ENCODE measurements at regions not wholly inside any gene's neighbourhood (a gene's known extent, or its start where the extent isn't known, plus 50 kb on each side); places are given as distances from the start of the nearest gene placed in this dataset.

DNA sequence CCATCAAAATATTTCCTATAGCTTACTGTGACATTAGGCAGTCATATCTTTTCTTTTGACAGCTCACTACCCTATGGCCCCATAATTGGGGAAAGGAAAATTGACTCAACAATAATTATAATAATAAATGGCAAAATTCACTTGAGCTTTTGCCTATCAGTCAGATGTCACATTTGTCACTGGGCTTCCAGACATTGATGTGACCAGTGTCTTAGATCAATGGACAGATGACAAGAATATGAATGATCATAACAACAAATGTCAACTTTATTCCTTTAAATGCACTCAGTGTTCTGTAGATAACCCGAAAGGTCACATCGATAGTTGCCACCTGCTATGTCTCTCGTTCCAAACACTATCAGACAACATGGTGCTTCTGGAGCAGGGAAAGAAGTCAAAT lies 266.7 kb downstream of the GPATCH2 start:
- TF ChIP-seq, protein P1, sequence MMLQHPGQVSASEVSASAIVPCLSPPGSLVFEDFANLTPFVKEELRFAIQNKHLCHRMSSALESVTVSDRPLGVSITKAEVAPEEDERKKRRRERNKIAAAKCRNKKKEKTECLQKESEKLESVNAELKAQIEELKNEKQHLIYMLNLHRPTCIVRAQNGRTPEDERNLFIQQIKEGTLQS (IDR thresholded peaks at IDR 0.05) = no peak
- TF ChIP-seq, protein P2, sequence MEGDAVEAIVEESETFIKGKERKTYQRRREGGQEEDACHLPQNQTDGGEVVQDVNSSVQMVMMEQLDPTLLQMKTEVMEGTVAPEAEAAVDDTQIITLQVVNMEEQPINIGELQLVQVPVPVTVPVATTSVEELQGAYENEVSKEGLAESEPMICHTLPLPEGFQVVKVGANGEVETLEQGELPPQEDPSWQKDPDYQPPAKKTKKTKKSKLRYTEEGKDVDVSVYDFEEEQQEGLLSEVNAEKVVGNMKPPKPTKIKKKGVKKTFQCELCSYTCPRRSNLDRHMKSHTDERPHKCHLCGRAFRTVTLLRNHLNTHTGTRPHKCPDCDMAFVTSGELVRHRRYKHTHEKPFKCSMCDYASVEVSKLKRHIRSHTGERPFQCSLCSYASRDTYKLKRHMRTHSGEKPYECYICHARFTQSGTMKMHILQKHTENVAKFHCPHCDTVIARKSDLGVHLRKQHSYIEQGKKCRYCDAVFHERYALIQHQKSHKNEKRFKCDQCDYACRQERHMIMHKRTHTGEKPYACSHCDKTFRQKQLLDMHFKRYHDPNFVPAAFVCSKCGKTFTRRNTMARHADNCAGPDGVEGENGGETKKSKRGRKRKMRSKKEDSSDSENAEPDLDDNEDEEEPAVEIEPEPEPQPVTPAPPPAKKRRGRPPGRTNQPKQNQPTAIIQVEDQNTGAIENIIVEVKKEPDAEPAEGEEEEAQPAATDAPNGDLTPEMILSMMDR (IDR thresholded peaks at IDR 0.05; ENCODE audit: low read depth, low read length, missing input control) = no peak
- no peak for TF ChIP-seq RAD21 (IDR thresholded peaks at IDR 0.05)
- TF ChIP-seq JUND (IDR thresholded peaks at IDR 0.05) = no peak
- TF ChIP-seq TAF1 (conservative IDR thresholded peaks at IDR 0.05) = no peak
- TF ChIP-seq FOXA2 (IDR thresholded peaks at IDR 0.05) = no peak
- TF ChIP-seq EGR1 (IDR thresholded peaks at IDR 0.05; ENCODE audit: low read depth in 2 of 2) = no peak
- TF ChIP-seq, protein P3, sequence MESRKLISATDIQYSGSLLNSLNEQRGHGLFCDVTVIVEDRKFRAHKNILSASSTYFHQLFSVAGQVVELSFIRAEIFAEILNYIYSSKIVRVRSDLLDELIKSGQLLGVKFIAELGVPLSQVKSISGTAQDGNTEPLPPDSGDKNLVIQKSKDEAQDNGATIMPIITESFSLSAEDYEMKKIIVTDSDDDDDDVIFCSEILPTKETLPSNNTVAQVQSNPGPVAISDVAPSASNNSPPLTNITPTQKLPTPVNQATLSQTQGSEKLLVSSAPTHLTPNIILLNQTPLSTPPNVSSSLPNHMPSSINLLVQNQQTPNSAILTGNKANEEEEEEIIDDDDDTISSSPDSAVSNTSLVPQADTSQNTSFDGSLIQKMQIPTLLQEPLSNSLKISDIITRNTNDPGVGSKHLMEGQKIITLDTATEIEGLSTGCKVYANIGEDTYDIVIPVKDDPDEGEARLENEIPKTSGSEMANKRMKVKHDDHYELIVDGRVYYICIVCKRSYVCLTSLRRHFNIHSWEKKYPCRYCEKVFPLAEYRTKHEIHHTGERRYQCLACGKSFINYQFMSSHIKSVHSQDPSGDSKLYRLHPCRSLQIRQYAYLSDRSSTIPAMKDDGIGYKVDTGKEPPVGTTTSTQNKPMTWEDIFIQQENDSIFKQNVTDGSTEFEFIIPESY (IDR thresholded peaks at IDR 0.05) = no peak
- TF ChIP-seq HNF4A (conservative IDR thresholded peaks at IDR 0.05) = no peak
- TF ChIP-seq GABPA (IDR thresholded peaks at IDR 0.05 in 1 of 2, conservative IDR thresholded peaks at IDR 0.05 in 1 of 2) = no peak
- TF ChIP-seq, protein P4, sequence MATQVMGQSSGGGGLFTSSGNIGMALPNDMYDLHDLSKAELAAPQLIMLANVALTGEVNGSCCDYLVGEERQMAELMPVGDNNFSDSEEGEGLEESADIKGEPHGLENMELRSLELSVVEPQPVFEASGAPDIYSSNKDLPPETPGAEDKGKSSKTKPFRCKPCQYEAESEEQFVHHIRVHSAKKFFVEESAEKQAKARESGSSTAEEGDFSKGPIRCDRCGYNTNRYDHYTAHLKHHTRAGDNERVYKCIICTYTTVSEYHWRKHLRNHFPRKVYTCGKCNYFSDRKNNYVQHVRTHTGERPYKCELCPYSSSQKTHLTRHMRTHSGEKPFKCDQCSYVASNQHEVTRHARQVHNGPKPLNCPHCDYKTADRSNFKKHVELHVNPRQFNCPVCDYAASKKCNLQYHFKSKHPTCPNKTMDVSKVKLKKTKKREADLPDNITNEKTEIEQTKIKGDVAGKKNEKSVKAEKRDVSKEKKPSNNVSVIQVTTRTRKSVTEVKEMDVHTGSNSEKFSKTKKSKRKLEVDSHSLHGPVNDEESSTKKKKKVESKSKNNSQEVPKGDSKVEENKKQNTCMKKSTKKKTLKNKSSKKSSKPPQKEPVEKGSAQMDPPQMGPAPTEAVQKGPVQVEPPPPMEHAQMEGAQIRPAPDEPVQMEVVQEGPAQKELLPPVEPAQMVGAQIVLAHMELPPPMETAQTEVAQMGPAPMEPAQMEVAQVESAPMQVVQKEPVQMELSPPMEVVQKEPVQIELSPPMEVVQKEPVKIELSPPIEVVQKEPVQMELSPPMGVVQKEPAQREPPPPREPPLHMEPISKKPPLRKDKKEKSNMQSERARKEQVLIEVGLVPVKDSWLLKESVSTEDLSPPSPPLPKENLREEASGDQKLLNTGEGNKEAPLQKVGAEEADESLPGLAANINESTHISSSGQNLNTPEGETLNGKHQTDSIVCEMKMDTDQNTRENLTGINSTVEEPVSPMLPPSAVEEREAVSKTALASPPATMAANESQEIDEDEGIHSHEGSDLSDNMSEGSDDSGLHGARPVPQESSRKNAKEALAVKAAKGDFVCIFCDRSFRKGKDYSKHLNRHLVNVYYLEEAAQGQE (IDR thresholded peaks at IDR 0.05) = no peak
- TF ChIP-seq YY1 (IDR thresholded peaks at IDR 0.05) = no peak
